Colonic mucosa (tissue), 4 donors: ENCODE measurements at regions not wholly inside any gene's neighbourhood (a gene's known extent, or its start where the extent isn't known, plus 50 kb on each side); places are given as distances from the start of the nearest gene placed in this dataset.

ENCODE experiments used
- DNase-seq: peaks from one replicate; pipeline ENCODE4 v3.0.0-alpha.2; 2020
- H3K27ac ChIP-seq: fragments of 200-600 bp; one replicate; pipeline ENCODE4 v1.8.0; 2021
- H3K27me3 ChIP-seq: fragments of 200-600 bp; one replicate; pipeline ENCODE4 v1.8.0; 2021
- H3K36me3 ChIP-seq: fragments of 200-600 bp; one replicate; pipeline ENCODE4 v1.8.0; 2021
- H3K4me1 ChIP-seq: fragments of 200-600 bp; one replicate; pipeline ENCODE4 v1.8.0; 2021; ENCODE audit warnings: mild to moderate bottlenecking
- H3K4me3 ChIP-seq: fragments of 200-600 bp; one replicate; pipeline ENCODE4 v1.8.0; 2021
- H3K9ac ChIP-seq, 2 donors: one replicate each; pipeline ENCODE4 v1.7.0; 2013; ENCODE audit warnings: control low read depth in 2 of 2, low read depth in 2 of 2, low read length in 2 of 2
- H3K9me3 ChIP-seq: fragments of 200-600 bp; one replicate; pipeline ENCODE4 v1.8.0; 2021
- intact Hi-C: fragments of 100-400 bp; cut with DNase I; formaldehyde crosslinking; loops from one replicate; pipeline ENCODE4 v1.14.1; 2022
- TF ChIP-seq, protein P1 (sequence below): fragments of 200-600 bp; IDR thresholded peaks from one replicate; pipeline ENCODE4 v1.8.0; 2022; ENCODE audit warnings: antibody characterized with exemption, mild to moderate bottlenecking
- donor health status: healthy.
- donor health status: DM: no; HTN: no; CAD: no.
- donor health status: DM: no; HTN: no; CAD: no.

- H3K9me3 ChIP-seq: no peaks in the 10 kb centered on the region
- no peak overlapping the region for H3K9ac ChIP-seq
- no peaks in the 10 kb centered on the region for H3K36me3 ChIP-seq
- no peak for DNase-seq
- H3K27me3 ChIP-seq: no peaks in the 10 kb centered on the region
- intact Hi-C loops: no loop called here
- no peaks in the 10 kb centered on the region for H3K4me1 ChIP-seq
- no peak overlapping the region for H3K4me3 ChIP-seq
- H3K27ac ChIP-seq: no peak overlapping the region
- TF ChIP-seq, protein P1, sequence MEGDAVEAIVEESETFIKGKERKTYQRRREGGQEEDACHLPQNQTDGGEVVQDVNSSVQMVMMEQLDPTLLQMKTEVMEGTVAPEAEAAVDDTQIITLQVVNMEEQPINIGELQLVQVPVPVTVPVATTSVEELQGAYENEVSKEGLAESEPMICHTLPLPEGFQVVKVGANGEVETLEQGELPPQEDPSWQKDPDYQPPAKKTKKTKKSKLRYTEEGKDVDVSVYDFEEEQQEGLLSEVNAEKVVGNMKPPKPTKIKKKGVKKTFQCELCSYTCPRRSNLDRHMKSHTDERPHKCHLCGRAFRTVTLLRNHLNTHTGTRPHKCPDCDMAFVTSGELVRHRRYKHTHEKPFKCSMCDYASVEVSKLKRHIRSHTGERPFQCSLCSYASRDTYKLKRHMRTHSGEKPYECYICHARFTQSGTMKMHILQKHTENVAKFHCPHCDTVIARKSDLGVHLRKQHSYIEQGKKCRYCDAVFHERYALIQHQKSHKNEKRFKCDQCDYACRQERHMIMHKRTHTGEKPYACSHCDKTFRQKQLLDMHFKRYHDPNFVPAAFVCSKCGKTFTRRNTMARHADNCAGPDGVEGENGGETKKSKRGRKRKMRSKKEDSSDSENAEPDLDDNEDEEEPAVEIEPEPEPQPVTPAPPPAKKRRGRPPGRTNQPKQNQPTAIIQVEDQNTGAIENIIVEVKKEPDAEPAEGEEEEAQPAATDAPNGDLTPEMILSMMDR: no peak
Measured at GRCh38 chr4:170248029-170248428, 158.3 kb upstream of the AADAT start.

DNA sequence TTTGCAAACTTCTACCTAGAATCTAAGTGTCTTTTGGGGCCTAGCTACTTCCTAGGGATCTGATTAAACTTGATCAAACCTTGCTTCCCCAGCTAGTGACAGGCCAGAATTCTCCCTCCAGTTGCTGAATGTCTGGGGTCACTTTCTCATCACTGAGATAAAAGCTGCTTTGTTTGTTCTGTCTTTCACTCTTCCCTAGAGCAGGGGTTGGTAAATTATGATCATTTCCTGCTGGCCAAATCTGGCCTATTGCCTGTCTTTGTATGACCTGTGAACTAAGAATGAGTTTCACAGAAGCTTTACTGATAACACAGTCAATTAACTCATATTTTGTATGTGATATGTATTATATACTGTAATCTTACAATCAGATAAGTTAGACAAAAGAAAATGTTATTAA is 157.8 kb upstream of the AADAT start:
- no peak overlapping the region for H3K27ac ChIP-seq
- no peaks in the 10 kb centered on the region for H3K9me3 ChIP-seq
- no peak overlapping the region for H3K4me3 ChIP-seq
- DNase-seq: no peak
- H3K36me3 ChIP-seq: no peaks in the 10 kb centered on the region
- TF ChIP-seq, protein P1: no peak
- no peaks in the 10 kb centered on the region for H3K4me1 ChIP-seq
- intact Hi-C loops: no loop called here
- H3K27me3 ChIP-seq: no peaks in the 10 kb centered on the region
- no peak overlapping the region for H3K9ac ChIP-seq

DNA sequence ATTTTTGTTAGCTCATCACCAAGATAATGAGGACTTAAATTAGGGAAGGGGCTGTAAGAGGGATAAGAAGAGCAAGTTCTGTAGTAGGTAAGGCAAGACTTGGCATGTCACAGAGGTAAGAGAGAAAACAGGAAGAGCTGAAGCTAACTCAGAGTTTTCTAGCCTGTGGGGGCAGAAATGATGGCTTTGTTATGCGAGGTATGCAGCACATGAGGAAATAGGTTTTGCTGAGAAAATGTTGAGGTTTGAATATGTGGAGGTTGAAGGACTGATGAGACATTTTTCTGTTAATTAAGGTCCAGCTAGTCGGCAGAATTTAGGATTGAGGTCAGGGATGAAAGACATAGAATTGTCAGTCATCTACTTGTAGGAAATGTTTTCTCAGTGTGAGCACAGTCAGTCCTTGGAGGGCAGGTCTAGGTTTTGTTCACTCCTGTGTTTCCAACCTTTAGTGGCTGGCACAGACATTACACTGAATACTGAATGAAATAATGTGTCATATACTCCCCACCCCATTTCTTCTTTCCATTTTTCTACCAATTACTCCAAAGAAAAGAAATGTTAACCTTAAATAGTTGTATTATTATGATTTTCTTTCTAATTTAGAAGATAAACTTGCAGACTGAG is 154.0 kb upstream of the AADAT start:
- intact Hi-C loops: no loop called here
- DNase-seq: no peak
- no peaks in the 10 kb centered on the region for H3K27me3 ChIP-seq
- no peaks in the 10 kb centered on the region for H3K36me3 ChIP-seq
- H3K4me1 ChIP-seq: no peaks in the 10 kb centered on the region
- H3K9me3 ChIP-seq: no peaks in the 10 kb centered on the region
- TF ChIP-seq, protein P1: no peak
- no peak overlapping the region for H3K9ac ChIP-seq
- no peak overlapping the region for H3K4me3 ChIP-seq
- no peak overlapping the region for H3K27ac ChIP-seq

DNA sequence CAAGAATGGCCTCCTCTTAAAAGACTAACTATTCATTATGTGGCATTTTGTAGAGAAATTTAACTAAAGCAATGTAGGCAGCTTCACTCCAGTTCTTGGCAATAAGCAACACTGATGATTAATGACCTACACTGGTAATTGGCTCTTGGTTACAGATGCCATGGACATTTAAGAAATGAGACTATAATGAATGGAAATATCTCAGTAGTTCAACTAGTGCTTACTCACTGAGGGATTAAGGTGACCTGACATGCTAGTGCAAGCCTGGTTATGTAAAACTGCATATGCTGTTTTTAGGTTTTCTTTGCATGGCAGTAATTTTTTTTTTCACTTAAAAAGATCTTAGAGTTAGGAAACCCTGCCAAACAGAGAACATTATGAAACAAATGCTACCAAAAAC is 152.7 kb upstream of the AADAT start:
- H3K9ac ChIP-seq: no peak overlapping the region
- no peak overlapping the region for H3K27ac ChIP-seq
- TF ChIP-seq, protein P1: no peak
- H3K4me1 ChIP-seq: no peaks in the 10 kb centered on the region
- H3K9me3 ChIP-seq: no peaks in the 10 kb centered on the region
- H3K4me3 ChIP-seq: no peak overlapping the region
- H3K36me3 ChIP-seq: no peaks in the 10 kb centered on the region
- H3K27me3 ChIP-seq: no peaks in the 10 kb centered on the region
- intact Hi-C loops: no loop called here
- DNase-seq: no peak

- no peaks in the 10 kb centered on the region for H3K9me3 ChIP-seq
- no peaks in the 10 kb centered on the region for H3K27me3 ChIP-seq
- TF ChIP-seq, protein P1: no peak
- no peak overlapping the region for H3K27ac ChIP-seq
- H3K36me3 ChIP-seq: no peaks in the 10 kb centered on the region
- intact Hi-C loops: no loop called here
- no peaks in the 10 kb centered on the region for H3K4me1 ChIP-seq
- no peak overlapping the region for H3K9ac ChIP-seq
- DNase-seq: no peak
- no peak overlapping the region for H3K4me3 ChIP-seq
Measured at GRCh38 chr4:170234800-170235199, 145.0 kb upstream of the AADAT start.
